Endothelial cell of umbilical vein (primary cell): ENCODE measurements at regions not wholly inside any gene's neighbourhood (a gene's known extent, or its start where the extent isn't known, plus 50 kb on each side); places are given as distances from the start of the nearest gene placed in this dataset.

Source experiments
- BruUV-seq: library from RNA; stranded (reverse); fragments of 400-500 nt; replicated peaks from 2 replicates; lab custom pipeline; 2021; lab: Mats Ljungman, UMichigan
- CTCF ChIA-PET: fragments of 300-600, 350-600 bp; sonication (Branson Sonifier 250); formaldehyde crosslinking; loops from one replicate; lab custom pipeline; 2021; ENCODE audit warnings: antibody characterized with exemption, inconsistent platforms; lab: Charles Lee
- POLR2A ChIA-PET: fragments of 300-600, 350-600 bp; sonication (Branson Sonifier 250); formaldehyde crosslinking; loops from one replicate; lab custom pipeline; 2021; ENCODE audit warnings: antibody characterized with exemption, inconsistent platforms; lab: Charles Lee
- DNase-seq: peaks from one replicate; pipeline ENCODE4 v3.0.0-alpha.2; 2011; ENCODE audit warnings: low read depth, low spot score
- FAIRE-seq: peaks from 2 replicates; lab custom pipeline; 2011; peaks lifted over from hg19 to GRCh38; lab: Jason Lieb, UNC
- H2AFZ ChIP-seq: 2 replicates; pipeline ENCODE4 v1.6.0; 2012; ENCODE audit warnings: low read depth, low read length, control low read depth, inconsistent platforms
- H3K27ac ChIP-seq: 2 replicates; pipeline ENCODE4 v1.5.1; 2011; ENCODE audit warnings: low read depth, mild to moderate bottlenecking, control low read depth, low read length, moderate library complexity; ENCODE audit not compliant: insufficient read depth
- H3K27me3 ChIP-seq, 2 experiments: 2 replicates each; pipeline versions ENCODE4 v1.6.0 to v1.6.1; 2011; ENCODE audit warnings: low read length in 2 of 2, mixed read lengths in 1 of 2; ENCODE audit not compliant: control insufficient read depth in 2 of 2, insufficient read depth in 2 of 2
- H3K36me3 ChIP-seq, 2 experiments: 2 replicates in 1 of 2; 3 replicates in 1 of 2; pipeline ENCODE4 v1.5.1; 2011; ENCODE audit warnings: low read length in 2 of 2, mild to moderate bottlenecking in 1 of 2, moderate library complexity in 1 of 2; ENCODE audit not compliant: control insufficient read depth in 2 of 2, insufficient read depth in 2 of 2; ENCODE audit errors: extremely low read depth in 1 of 2
- H3K4me1 ChIP-seq: 3 replicates; pipeline ENCODE4 v1.5.1; 2011; ENCODE audit warnings: mild to moderate bottlenecking, low read length; ENCODE audit not compliant: control insufficient read depth, insufficient read depth; ENCODE audit errors: extremely low read depth
- H3K4me2 ChIP-seq: 2 replicates; pipeline ENCODE4 v1.6.1; 2011; ENCODE audit warnings: low read length, control low read depth, mixed read lengths; ENCODE audit not compliant: insufficient read depth
- H3K4me3 ChIP-seq, 3 experiments: fragments of 200-600 bp in 1 of 3; sonication (generic), shearing (Covaris generic) in 1 of 3; replicated peaks in 1 of 3; 2 replicates each; pipeline ENCODE4 v1.5.1; 2011 to 2016; ENCODE audit warnings: control low read depth in 3 of 3, low read length in 3 of 3, mild to moderate bottlenecking in 2 of 3, inconsistent platforms in 1 of 3, low read depth in 1 of 3, moderate library complexity in 1 of 3; ENCODE audit not compliant: insufficient read depth in 1 of 3
- H3K79me2 ChIP-seq: 2 replicates; pipeline ENCODE4 v1.6.0; 2012; ENCODE audit warnings: low read length, inconsistent platforms; ENCODE audit not compliant: control insufficient read depth, insufficient read depth
- H3K9ac ChIP-seq: replicated peaks from 2 replicates; pipeline ENCODE3; 2011; ENCODE audit warnings: low read length, control low read depth; ENCODE audit not compliant: insufficient read depth; ENCODE audit errors: extremely low read depth
- H3K9me1 ChIP-seq: replicated peaks from 3 replicates; pipeline ENCODE4 v1.6.0; 2011; ENCODE audit warnings: mild to moderate bottlenecking, low read length; ENCODE audit not compliant: control insufficient read depth, insufficient read depth; ENCODE audit errors: extremely low read depth
- H3K9me3 ChIP-seq: replicated peaks from 2 replicates; pipeline ENCODE4 v1.5.1; 2012; ENCODE audit warnings: low read length, inconsistent platforms; ENCODE audit not compliant: control insufficient read depth, insufficient read depth
- H4K20me1 ChIP-seq: replicated peaks from 2 replicates; pipeline ENCODE3; 2011; ENCODE audit warnings: mild to moderate bottlenecking, low read length; ENCODE audit not compliant: control insufficient read depth, insufficient read depth; ENCODE audit errors: extremely low read depth
- CTCF ChIP-seq, 2 donors: IDR thresholded peaks; 1 replicate in 1 of 2; 2 replicates in 1 of 2; pipeline ENCODE4 v1.5.1; 2011; ENCODE audit warnings: low read length in 2 of 2, mild to moderate bottlenecking in 2 of 2, moderate library complexity in 2 of 2, control low read depth in 1 of 2, inconsistent platforms in 1 of 2, low read depth in 1 of 2; ENCODE audit not compliant: insufficient read depth in 1 of 2; ENCODE audit errors: extremely low read depth in 1 of 2
- EZH2 ChIP-seq: IDR thresholded peaks from 2 replicates; pipeline ENCODE4 v1.6.1; 2012; ENCODE audit warnings: borderline replicate concordance, low read depth, mild to moderate bottlenecking, moderate library complexity, low read length, inconsistent platforms; ENCODE audit not compliant: severe bottlenecking
- FOS ChIP-seq: IDR thresholded peaks from 2 replicates; pipeline ENCODE4 v1.6.1; 2011; ENCODE audit warnings: mild to moderate bottlenecking, low read length, moderate library complexity, borderline replicate concordance; ENCODE audit not compliant: insufficient read depth
- GATA2 ChIP-seq: IDR thresholded peaks from 2 replicates; pipeline ENCODE4 v1.7.0; 2011; ENCODE audit warnings: low read depth, mild to moderate bottlenecking, moderate library complexity, mixed read lengths, low read length; ENCODE audit not compliant: insufficient read length, insufficient read depth
- JUN ChIP-seq: IDR thresholded peaks from 2 replicates; pipeline ENCODE4 v1.6.1; 2011; ENCODE audit warnings: borderline replicate concordance, low read depth; ENCODE audit not compliant: insufficient read length, insufficient read depth
- MAX ChIP-seq: IDR thresholded peaks from 2 replicates; pipeline ENCODE4 v1.6.1; 2011; ENCODE audit not compliant: insufficient read depth, insufficient read length
- MYC ChIP-seq: IDR thresholded peaks from one replicate; pipeline ENCODE4 v1.6.1; 2011; ENCODE audit warnings: mild to moderate bottlenecking, low read depth, low read length
- POLR2A ChIP-seq: IDR thresholded peaks from 2 replicates; pipeline ENCODE4 v1.6.1; 2012; ENCODE audit warnings: low read depth, mild to moderate bottlenecking, control low read depth, low read length
- POLR2AphosphoS5 ChIP-seq: IDR thresholded peaks from 2 replicates; pipeline ENCODE4 v1.6.1; 2012; ENCODE audit warnings: low read depth, mild to moderate bottlenecking, control low read depth, low read length, moderate library complexity; ENCODE audit not compliant: insufficient read depth
- dilution Hi-C: fragments of 300-500 bp; cut with MboI; formaldehyde crosslinking; loops from one replicate; pipeline ENCODE4 v1.15.0; 2019; ENCODE audit warnings: low sequenced_read_pairs; ENCODE audit not compliant: extremely low pct_ligation_motif_present
- intact Hi-C: fragments of 100-400 bp; cut with micrococcal nuclease; formaldehyde crosslinking; loops from one replicate; pipeline ENCODE4 v1.10.0; 2022

- TF ChIP-seq MAX (no peak), JUN (no peak), POLR2AphosphoS5 (no peak), POLR2A (no peak), EZH2 (no peak), GATA2 (no peak), FOS (no peak), MYC (no peak), CTCF (IDR thresholded peaks at IDR 0.05; ENCODE audit: extremely low read depth in 1 of 2, insufficient read depth in 1 of 2, low read depth in 1 of 2, low read length in 2 of 2) (no peak)
- POLR2A ChIA-PET, result no interaction called here
Observed at GRCh38 chrX:28085653-28086052, 104.4 kb upstream of the DCAF8L1 start.

More at GRCh38 chrX:28085653-28086052, 104.4 kb upstream of the DCAF8L1 start:
- BruUV-seq, result no TSS peak
- Histone ChIP-seq H3K9me1 (no peaks in the 10 kb centered on the region), H3K27me3 (no peaks in the 10 kb centered on the region), H3K79me2 (no peaks in the 10 kb centered on the region), H3K4me2 (no peak overlapping the region), H3K9ac (no peak overlapping the region), H3K9me3 (no peaks in the 10 kb centered on the region), H3K4me3 (no peak overlapping the region), H3K4me1 (no peaks in the 10 kb centered on the region), H3K27ac (no peak overlapping the region), H3K36me3 (no peaks in the 10 kb centered on the region), H2AFZ (no peak overlapping the region), H4K20me1 (no peaks in the 10 kb centered on the region)
- CTCF ChIA-PET, result no interaction called here
- no peak for DNase-seq
- intact Hi-C loops, result no loop called here
- FAIRE-seq, result no peak
- dilution Hi-C loops, result no loop called here
